ENCODE measurements at regions not wholly inside any gene's neighbourhood (a gene's known extent, or its start where the extent isn't known, plus 50 kb on each side); places are given as distances from the start of the nearest gene placed in this dataset.

- TF ChIP-seq CTCF (IDR thresholded peaks at IDR 0.05; ENCODE audit: low read depth, low read length, poor library complexity, severe bottlenecking) (no peak), EZH2phosphoT487 (IDR thresholded peaks at IDR 0.05; ENCODE audit: borderline replicate concordance, low read length) (no peak)
These were observed 99.4 kb upstream of the GRIK2 start for GRCh38 chr6:101294051-101294638.
